Left hindlimb (tissue), 1 donor: ENCODE measurements at regions not wholly inside any gene's neighbourhood (a gene's known extent, or its start where the extent isn't known, plus 50 kb on each side); places are given as distances from the start of the nearest gene placed in this dataset.
"Not testable (repeated sequence)": the region's sequence is repeated elsewhere in the genome, so short reads cannot be mapped to it uniquely, and the experiment has no call there.

Experiments used
- DNase-seq: peaks from one replicate; pipeline ENCODE4 v3.0.0-alpha.2; 2018

- no peak for DNase-seq
Observed at GRCh38 chr2:116537811-116538210, 1276.7 kb upstream of the DDX18 start.

- DNase-seq, result no peak
Observed at GRCh38 chr2:116545286-116546068, 1269.0 kb upstream of the DDX18 start.

GRCh38 chr2:116552738-116553419 lies 1261.6 kb upstream of the DDX18 start:
- DNase-seq, result not testable (repeated sequence)

GRCh38 chr2:116580209-116580608 lies 1234.3 kb upstream of the DDX18 start:
- DNase-seq, result no peak

GRCh38 chr2:116582850-116583249 lies 1231.6 kb upstream of the DDX18 start:
- DNase-seq, result no peak

- no peak for DNase-seq
Observed at GRCh38 chr2:116585669-116586327, 1228.7 kb upstream of the DDX18 start.

- no peak for DNase-seq
Observed at GRCh38 chr2:116586328-116586689, 1228.2 kb upstream of the DDX18 start.
